K562 (cell line): ENCODE measurements at regions not wholly inside any gene's neighbourhood (a gene's known extent, or its start where the extent isn't known, plus 50 kb on each side); places are given as distances from the start of the nearest gene placed in this dataset.

Experiments used
- ATF1 ChIP-seq, 2 experiments: fragments of 450-650 bp in 1 of 2; IDR thresholded peaks; 2 replicates each; pipeline ENCODE4 v1.6.1; 2016; ENCODE audit warnings: missing compliant biosample characterization in 1 of 2, missing genetic modification characterization in 1 of 2
- BMI1 ChIP-seq: fragments of 150-350 bp; IDR thresholded peaks from 2 replicates; pipeline ENCODE4 v1.6.1; 2014; ENCODE audit warnings: low read length
- KAT8 ChIP-seq: fragments of 450-650 bp; IDR thresholded peaks from 2 replicates; pipeline ENCODE4 v1.6.1; 2016; ENCODE audit warnings: low read depth, mild to moderate bottlenecking
- MYNN ChIP-seq, 2 experiments: sonication (generic); formaldehyde crosslinking in 1 of 2; IDR thresholded peaks; 2 replicates each; pipeline versions ENCODE4 v1.5.0 to v1.6.1; 2016 to 2020; ENCODE audit warnings: antibody characterized with exemption in 1 of 2, missing genetic modification reagents in 1 of 2
- NBN ChIP-seq: fragments of 450-650 bp; IDR thresholded peaks from 2 replicates; pipeline ENCODE4 v1.6.1; 2016; ENCODE audit warnings: low read depth, mild to moderate bottlenecking
- NKRF ChIP-seq: fragments of 450-650 bp; IDR thresholded peaks from 2 replicates; pipeline ENCODE4 v1.6.1; 2016; ENCODE audit warnings: borderline replicate concordance
- SRSF3 ChIP-seq: fragments of 200-400 bp; formaldehyde crosslinking; IDR thresholded peaks from 2 replicates; pipeline ENCODE4 v1.6.1; 2016; ENCODE audit warnings: mild to moderate bottlenecking, low read length, moderate library complexity; ENCODE audit not compliant: insufficient read depth
- TCF7L2 ChIP-seq: fragments of 150-350 bp; IDR thresholded peaks from 2 replicates; pipeline ENCODE4 v1.6.1; 2016; ENCODE audit warnings: low read depth, mild to moderate bottlenecking, low read length, moderate library complexity
- YBX1 ChIP-seq: fragments of 450-650 bp; IDR thresholded peaks from 2 replicates; pipeline ENCODE4 v1.7.1; 2016; ENCODE audit warnings: mild to moderate bottlenecking
- ZNF518B ChIP-seq: fragments of 250-450 bp; sonication (Bioruptor Pico); IDR thresholded peaks from 2 replicates; pipeline ENCODE4 v1.5.0; 2021; ENCODE audit warnings: mild to moderate bottlenecking, moderate library complexity

DNA sequence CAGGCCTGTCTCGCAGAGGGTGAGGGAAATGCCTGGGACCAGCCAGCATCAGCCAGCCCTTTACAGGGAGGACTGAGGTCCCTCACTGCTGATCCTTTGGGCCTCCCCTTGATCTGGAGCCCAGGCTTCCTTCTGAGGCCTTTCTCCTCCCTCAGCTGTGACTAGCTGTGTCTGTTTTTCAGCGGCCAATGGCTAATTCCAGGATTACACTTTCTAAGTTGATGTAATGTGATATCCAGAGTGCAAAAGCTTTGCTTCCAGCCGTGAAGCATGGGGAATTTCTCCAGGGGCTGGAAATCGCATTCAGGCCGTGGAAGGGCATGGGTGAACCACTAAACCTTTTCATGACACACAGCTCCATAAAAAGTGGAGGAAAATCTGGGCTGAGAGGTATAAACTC lies 157.6 kb downstream of the SHQ1 start (continued):
- TF ChIP-seq ZNF518B (CRISPR knock-in tag) (no peak), ATF1 (CRISPR knock-in tag; IDR thresholded peaks at IDR 0.05) (no peak), ATF1 (tag; IDR thresholded peaks at IDR 0.05) (no peak), SRSF3 (no peak), BMI1 (no peak), YBX1 (no peak), TCF7L2 (no peak), NBN (no peak), KAT8 (no peak), MYNN (IDR thresholded peaks at IDR 0.05) (no peak), MYNN (CRISPR knock-in tag; IDR thresholded peaks at IDR 0.05) (no peak), NKRF (no peak)
- TF ChIP-seq, all 486 proteins: peak for 0
